ENCODE measurements at regions not wholly inside any gene's neighbourhood (a gene's known extent, or its start where the extent isn't known, plus 50 kb on each side); places are given as distances from the start of the nearest gene placed in this dataset.

DNA sequence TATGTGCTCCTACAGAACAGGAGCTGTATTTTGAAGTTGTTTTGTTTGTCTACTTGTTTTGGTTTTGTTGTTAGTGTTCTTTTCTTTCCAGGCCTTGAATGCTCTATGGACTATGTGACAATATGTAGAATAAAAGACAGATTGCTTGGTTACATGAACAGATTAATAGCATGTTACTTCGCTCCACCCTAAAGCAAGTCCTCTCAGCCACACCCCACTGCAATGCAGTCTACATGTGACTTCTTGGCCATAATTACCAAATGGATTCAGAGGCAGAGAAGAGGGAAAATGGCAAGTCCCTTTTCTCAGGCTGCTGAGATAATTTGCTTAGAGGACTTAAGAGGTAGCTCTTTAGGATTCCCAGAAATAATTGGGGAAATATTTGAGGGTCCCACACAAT is 123.2 kb upstream of the CYP1B1 start:
- no peak for TF ChIP-seq BCL6 (CRISPR knock-in tag; IDR thresholded peaks at IDR 0.05)
- TF ChIP-seq POLR2A (conservative IDR thresholded peaks at IDR 0.05): no peak
- TF ChIP-seq ZNF76 (CRISPR knock-in tag; IDR thresholded peaks at IDR 0.05; ENCODE audit: borderline replicate concordance): no peak
- no peak for TF ChIP-seq CHD2 (IDR thresholded peaks at IDR 0.05; ENCODE audit: low read depth, low read length)
- no peak for TF ChIP-seq RFX1 (IDR thresholded peaks at IDR 0.05)
- TF ChIP-seq CTCF (IDR thresholded peaks at IDR 0.05 in 2 of 3, conservative IDR thresholded peaks at IDR 0.05 in 1 of 3; ENCODE audit: insufficient read depth in 2 of 3, low read depth in 1 of 3, low read length in 3 of 3): no peak
- no peak for TF ChIP-seq TRIM28 (IDR thresholded peaks at IDR 0.05)
- no peak for TF ChIP-seq SIN3A (IDR thresholded peaks at IDR 0.05; ENCODE audit: borderline replicate concordance in 2 of 2, control insufficient read depth in 1 of 2, low read depth in 2 of 2, low read length in 2 of 2)

All from K562 (cell line).